ENCODE measurements at regions not wholly inside any gene's neighbourhood (a gene's known extent, or its start where the extent isn't known, plus 50 kb on each side); places are given as distances from the start of the nearest gene placed in this dataset.
"Not testable (repeated sequence)": the region's sequence is repeated elsewhere in the genome, so short reads cannot be mapped to it uniquely, and the experiment has no call there.

DNA sequence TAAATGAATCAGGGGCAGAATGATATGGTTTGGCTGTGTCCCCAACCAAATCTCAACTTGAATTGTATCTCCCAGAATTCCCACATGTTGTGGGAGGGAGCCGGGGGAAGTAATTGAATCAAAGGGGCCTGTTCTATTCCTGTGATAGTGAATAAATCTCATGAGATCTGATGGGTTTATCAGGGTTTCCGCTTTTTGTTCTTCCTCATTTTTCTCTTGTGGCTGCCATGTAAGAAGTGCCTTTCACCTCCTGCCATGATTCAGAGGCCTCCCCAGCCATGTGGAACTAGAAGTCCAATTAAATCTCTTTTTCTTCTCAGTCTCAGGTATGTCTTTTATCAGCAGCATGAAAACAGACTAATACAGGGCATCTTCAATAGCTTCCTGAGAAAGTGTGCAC lies 107.0 kb downstream of the OTUD1 start:
- not testable (repeated sequence) for DNase-seq

DNA sequence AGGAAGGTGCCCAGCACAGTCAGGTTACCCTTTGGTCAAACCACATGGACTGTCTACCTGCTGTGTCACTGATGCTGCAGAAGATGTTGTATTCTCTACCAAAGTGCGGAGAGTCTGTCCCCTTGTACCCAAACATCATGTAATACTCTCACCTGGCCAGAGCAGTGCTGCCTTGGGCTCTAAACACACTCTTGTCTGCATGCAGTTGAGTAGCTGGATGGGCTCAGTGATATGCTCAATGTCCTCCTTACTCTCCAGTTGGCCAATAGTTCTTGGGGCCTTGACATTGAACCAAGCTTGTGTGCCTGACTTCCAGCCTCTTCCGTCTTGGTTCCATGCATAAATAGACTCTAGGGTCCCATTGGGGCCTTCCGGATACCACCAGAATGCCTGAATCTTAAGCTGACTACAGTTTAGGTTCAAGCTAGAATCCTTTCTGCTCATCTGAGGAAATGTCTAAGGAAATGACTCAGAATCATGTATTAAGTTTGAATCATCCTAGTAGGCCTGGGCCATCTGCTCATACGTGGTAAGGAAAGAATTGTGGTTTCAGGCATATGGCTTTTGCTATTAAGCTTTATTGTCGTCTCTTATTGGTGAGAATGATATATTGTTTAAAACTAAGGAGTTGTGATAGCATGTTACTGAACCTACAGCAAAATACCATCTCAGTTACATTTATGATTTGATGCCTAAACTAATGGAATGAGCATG lies 118.0 kb downstream of the OTUD1 start:
- no peak for DNase-seq

DNA sequence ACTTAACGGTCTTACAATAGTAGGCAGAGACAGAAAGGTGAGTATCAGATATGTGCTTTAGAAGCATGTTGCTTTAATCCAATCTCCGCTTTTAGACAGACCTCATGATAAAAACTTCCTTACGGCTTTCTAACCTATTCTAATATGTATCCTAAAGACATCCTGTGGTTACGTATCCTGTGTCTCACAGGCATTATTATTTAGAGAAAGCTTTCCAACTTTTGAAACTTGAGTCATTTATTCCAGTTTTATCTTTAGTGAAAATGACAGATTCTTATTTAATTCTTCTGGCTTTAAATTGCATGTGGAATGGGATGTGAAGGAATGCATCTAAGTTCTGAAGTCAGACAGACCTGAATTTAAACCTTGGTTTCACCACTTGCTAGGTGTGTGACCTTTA lies 118.9 kb downstream of the OTUD1 start:
- no peak for DNase-seq

DNA sequence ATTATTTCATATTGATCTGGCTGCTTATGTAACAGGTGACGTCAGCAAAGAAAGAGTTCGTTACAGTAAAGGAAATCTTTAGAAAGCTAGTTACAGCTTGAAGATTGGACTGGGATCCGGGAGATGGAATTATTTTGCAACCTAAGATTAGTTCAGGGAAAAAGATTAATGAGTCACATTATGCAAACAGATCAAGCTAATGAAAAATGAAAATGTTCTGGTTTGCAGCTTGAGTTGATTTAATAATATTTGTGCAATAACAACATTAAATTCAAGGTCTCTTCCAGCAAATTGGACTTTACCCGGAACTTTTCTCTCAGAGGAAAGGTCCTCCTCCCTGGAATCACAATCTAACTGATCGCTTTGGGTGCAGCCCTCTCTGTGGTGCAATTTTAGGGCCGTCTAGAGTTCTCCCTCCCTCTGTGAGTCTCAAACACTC lies 119.5 kb downstream of the OTUD1 start:
- DNase-seq: no peak

DNA sequence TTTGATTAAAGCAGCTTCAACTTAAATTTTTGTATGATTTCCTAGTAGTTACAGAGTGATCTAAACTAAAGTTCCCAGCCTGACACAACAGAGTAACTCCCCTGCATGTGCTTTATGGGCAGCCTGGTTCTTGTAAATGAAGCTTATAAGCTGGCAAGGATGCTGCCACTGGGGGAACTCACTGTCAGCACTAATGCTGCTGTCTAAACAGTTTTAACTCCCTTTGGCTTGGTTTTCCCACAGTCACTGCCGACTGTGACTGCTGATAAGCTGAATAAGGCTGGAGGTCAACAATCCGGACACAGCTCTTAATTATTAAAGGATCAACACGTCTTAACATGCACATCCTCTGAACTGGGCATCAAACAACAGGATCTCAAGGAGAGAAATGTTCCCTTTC lies 130.1 kb downstream of the OTUD1 start:
- DNase-seq: no peak

DNA sequence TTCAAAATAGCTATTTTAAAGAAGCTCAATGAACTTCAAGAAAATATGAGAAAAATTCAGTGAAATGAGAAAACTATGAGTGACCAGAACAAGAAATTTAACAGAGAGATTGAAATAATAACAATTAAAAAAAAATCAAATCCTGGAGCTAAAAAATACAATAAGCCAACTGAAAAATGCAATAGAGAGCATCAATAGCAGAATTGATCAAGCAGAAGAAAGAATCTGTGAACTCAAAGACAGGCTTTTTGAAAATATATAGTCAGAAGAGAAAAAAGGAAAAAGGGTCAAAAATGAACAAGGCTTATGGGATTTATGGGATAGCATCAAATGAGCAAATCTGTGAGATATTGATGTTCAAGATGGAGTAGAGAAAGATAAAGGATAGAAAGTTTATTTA lies 133.0 kb downstream of the OTUD1 start:
- DNase-seq: no peak

DNA sequence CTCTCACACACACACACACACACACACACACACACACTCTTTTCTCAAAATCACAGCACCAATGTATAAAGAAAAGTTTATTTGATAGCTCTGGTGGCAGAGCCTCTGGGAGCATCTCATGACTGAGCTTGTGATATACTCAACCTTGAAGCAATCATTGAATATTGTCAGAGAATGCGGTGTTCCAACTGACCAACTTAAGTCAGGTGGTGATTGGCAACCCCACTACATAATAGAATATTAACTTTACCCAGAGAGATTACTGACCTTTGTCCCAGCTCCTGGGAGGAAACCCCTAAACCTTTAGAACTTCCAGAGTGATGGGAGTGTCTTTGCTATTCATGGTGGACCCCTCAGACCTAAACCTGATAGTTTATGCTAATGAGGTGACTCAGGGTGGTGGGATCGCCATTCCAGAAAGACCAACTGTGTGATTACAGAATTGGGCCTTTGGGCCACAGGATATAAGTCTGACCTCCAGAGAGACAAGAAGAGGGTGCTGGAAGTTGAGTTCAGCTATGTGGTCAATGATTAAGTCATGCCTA lies 143.1 kb downstream of the OTUD1 start:
- DNase-seq: no peak

DNA sequence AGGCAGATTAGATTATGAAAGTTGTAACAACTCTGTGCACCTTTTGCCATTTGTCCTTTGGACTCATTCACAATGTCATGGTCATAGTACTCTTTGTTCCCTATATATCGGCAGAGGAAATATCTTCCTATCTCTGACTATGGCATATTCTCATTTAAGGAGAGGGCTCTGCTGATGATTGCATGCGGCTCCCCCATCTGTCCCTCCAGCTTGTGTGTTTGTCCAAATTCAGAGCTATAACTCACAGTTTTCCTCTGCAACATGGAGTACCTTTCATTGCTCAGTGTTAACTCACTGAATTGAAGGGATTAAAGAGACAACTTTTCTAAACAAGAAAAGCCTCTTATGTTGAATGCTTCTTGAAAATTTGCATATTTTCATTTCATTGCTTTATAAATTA lies 145.5 kb downstream of the OTUD1 start:
- DNase-seq: no peak

DNA sequence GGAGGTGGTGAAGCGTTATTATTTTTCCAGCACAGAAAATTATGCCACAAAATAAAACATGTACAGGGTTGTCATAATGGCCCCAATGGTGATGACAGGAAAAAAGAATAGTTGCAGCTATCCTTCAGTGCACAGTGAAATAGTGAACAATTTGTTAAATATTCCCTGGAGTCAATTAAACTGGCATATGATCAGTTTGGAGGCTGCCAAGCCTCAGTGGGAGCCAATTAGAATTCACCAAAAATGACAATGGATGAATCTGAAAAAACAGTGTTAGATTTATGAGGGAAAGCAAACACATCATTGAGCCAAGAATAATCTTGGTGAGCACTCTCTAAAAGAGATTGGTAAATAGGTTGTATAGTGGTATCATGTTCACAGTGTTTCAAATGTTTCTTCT lies 146.3 kb downstream of the OTUD1 start:
- DNase-seq: no peak

DNA sequence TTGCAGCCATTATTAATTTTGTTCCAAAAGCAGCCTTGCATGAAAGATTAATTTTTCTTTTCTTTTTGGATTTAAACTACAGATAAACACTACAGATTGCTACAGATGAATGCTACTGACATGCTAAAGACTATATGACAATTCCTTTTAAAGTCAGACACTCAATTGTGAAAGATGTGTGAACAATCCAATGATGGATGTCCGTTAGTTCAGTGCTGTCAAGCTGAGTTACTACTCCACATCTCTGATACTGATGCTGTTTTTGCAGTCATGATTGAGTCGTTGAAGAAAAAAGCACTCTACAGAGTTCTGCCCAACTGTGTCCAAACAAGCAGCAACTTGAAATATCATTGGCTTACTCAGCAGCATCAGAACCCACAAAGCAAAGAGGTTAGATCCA lies 146.8 kb downstream of the OTUD1 start:
- DNase-seq: no peak

DNA sequence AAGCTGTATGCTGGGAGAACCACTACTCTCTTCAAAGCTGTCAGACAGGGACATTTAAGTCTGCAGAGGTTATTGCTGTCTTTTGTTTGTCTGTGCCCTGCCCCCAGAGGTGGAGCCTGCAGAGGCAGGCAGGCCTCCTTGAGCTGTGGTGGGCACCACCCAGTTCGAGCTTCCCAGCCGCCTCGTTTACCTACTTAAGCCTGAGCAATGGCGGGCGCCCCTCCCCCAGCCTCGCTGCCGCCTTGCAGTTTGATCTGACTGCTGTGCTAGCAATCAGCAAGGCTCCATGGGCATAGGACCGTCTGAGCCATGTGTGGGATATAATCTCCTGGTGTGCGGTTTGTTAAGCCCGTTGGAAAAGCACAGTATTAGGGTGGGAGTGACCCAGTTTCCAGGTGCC lies 156.4 kb downstream of the OTUD1 start:
- DNase-seq: not testable (repeated sequence)

DNA sequence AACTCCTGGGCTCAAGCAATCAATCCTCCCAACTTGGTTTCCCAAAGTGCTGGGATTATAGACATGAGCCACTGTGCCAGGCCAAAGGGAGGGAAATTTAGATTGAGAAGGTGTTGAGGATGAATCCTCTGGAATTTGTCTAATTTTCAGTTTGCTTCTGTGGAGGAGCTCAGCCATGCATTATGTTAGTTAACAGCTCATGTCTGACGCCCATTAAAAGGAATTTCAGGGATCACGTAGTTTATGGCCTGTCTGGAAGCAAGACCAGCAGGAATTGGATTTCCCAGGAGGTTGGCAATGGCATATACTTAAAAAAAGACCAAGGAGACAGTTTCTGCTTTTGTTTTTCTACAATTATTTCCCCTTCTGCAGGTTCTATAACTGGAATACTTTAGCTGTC lies 165.7 kb downstream of the OTUD1 start:
- DNase-seq: no peak

DNA sequence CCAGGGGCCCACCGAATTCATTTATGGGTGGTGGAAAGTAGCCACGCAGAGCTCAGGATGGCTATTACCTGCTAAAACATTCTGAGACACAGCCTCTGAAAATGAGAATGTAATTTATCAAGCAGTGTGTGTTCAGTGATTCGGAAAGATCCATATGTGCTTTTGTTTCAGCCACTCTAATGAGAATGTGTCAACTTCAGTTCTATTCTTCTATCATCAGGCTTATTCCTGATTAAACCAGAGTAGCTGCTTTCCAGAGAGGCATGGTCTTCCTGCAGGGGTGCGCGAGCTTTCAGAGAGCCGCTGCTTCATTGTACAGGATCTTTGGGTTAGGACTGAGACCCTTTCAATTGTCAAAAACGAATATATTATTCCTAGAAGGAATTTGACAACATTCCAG lies 167.6 kb downstream of the OTUD1 start:
- no peak for DNase-seq

DNA sequence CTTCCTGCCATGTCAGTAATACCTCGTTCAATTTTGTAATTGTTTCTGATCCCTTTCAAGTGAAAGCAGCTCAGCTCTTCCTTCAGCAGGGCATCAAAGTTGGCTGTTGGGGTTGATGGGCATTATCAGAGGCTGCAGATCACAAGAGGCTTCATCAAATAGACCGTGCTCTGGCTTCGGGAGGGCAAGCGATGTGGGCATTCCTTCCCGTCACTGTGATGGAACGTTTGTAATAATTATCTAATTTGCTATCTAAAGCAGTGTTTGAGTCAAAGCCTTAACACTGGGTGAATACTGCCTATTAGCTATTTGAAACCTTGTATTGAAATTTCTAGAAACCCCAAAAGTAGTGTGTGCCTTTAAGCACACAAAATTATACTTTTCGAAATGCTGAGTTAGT lies 170.1 kb downstream of the OTUD1 start:
- no peak for DNase-seq

DNA sequence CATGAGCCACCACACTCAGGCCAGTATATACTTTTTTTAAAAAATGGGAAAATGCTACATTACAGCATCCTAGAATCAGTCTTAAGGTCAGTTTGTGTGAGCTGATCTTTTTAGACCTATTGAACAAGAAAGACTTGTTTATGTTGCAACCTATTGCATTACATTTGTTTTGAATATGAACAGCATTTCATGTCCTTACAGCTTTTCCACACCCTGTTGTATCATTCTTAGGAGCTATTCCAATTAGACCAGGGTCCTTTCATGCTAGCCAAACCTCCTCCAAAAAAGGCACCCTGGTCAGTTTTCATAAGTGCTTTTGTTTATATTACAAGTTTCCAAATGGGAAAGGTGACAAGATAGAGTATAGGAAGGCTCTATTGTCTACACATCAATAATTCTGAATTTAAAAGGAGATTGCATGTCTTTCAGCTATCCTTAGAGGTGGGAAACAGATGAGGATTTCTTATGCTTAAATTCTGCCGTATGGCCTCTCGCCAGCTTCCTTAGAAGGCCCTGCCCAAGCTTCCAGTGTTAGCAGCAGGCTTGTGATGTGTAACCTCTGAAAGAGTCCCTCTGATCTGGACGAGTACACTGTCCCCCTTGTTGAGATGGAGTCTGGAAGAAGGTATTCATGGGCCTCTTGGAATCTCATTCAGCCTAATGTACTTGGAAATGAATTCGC lies 171.9 kb downstream of the OTUD1 start:
- DNase-seq: no peak

DNA sequence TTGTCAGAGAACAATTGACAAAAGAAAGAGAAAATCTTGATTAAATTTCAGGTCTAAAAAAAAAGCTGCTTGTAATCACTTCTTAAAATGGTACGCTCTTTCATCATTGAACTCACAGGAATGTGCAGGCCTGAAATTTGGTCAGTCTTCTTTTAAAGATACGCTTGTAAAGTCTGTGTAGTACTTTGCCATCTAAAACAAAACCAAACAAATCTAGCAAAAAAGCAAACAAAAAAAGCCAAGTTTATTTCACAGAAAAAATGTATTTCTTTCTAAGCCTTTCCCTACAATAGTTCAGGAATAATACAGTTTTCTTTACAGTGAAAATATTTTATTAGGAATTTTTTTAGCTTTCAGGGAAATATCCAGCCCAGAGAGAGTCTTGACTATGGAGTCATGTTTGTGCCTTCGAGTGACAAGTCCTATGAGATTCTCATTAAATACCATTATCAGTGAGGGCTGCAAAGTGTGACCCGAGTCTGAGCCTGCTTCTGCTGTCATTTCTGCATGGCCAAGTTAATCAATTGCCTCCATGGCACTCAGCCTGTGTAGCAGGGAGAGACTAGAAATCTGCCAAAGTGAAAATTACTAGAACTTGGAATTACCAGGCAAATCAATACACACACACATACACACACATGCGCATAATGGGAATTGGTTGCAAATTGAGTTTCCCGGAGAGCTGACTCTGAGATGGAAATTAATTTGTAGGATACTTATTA lies 172.6 kb downstream of the OTUD1 start:
- no peak for DNase-seq

DNA sequence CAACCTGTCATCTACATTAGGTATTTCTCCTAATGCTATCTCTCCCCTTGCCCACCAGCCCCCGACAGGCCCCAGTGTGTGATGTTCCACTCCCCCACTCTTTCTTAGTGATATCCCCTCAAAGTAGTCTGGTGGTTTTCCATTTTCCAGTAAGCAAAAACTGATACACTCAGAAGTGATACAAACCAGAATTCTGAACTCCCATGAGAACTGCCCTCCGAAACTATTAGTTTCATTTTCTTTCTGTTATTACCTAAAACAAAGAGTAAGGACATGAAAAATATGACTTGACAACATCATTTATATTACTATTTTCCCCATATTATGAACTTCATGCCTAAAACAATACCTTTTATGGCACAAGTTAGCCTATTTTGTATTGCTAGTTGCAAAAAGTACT lies 175.0 kb downstream of the OTUD1 start:
- DNase-seq: no peak

DNA sequence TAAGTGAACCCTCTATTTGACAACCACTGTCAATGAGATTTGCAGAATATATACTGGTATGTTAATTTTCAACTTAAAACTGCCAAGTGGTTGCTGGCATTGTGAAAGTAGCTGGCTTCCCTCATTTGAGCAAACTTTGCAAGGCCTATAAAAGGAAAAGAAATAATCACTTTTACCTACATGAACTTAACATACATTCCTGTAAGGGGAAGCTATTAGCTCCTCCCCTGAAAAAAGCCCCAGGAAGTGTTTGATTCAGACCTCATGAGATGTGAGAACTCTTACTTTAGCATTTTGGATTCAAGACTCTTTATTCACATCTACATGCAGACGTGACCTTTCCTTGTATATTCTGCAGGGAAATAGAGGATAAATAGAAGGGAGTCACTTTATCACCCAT lies 175.6 kb downstream of the OTUD1 start:
- no peak for DNase-seq

DNA sequence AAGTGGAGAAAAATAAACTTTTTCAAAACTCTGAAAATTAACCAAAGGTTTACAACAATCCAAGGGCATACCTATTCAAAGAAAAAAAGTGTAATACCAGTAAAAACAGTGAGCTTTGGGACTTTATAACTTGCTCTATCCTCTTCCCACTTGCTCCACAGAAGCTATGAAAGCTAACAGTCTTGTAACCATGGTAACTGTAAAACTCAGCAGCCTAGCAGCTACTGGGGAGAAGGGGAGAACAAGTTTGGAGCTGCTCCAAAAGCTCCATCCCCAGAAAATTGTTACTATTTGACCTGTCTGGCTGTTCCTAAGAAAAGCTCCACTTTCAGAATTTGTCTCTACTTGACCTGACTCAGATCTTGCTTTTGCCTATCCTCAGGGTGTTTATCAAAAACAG lies 191.5 kb downstream of the OTUD1 start:
- no peak for DNase-seq

DNA sequence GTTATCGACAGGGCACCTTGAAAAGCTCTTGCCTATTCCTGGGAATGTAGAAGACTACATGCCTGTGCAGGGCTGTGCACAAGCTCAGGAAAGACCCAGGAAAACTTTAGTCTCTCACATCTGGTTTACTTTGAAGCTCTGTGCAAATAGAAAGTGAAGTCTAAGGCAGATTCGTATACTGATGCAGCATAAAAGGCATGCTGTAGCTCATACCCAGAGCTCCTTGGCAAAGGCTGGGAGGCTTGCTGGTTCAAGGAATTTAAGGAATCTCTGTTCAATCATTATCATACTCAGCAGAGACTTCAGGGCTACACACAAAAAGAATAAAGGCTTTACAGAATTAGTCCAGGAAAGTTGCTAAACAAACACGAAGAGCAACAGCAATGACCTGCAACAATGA lies 192.0 kb downstream of the OTUD1 start:
- no peak for DNase-seq

DNA sequence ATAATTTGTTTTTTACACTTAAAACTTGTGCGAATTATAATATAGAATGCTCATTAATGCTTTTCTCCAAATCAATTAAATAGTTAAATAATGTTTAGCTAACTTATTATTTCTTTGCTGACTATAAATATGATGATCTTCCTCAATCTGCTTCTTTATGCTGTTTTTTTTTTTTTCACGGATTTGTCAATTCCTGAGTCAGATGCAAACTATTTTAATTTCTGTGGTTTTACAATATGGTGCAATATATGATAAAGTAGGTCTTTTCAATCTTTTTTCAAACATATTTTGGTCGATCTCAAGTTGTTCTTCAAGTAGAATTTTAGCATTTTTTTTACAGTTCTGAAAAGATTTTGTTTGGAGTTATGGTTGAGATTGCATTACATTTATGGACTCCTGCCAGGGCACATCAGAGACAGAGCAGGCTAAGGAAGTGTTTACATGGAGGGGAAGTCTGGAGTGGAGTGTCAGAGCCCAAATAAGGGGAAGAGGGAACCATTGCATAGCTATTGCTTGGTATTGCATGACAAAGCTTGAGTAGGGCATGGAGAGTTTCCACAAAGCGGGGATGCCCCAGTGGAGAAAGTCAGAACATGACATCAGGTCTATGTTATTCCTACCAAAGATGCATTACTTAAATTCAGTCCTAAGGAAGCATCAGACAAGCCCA lies 204.4 kb downstream of the OTUD1 start:
- DNase-seq: no peak

DNA sequence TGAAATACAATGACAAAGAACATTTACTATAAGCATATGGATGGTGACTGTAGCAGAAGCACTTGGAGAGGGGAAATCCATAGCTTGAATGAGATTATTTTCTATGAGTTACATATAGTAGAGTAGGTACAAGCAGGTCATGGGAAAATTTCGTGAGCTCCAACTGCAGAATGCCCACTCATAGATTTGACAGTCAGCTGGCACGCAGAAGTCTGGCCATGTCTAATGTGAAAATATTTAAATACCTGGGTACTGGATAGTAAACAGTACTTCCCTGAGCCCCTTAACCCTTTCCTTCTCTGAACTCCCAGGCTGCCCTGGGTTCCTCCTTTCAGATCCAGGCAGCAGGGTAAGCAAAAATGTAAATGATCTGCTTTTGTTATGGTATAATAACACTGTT lies 209.7 kb downstream of the OTUD1 start:
- DNase-seq: no peak

DNA sequence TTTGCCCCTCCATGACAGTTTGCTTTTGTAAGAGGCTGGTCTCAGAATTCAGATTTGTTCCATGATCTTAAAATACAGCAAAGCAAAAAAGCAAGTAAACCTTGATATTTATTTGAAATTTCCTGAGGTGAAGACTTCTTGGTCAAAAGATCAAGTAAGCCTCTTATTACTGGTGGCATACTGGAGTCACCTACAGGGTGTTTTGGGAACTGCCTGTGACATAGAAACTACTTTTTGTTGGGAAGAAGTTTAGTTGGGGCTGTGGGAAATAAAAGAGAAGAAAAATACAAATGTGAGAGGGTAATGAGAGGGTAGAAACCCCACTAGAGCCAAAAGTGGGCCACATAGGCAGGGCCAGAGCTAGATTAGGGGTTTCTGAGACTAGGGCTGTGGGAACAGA lies 217.9 kb downstream of the OTUD1 start:
- DNase-seq: no peak
